Astrocyte (in vitro differentiated cells and primary cell): ENCODE measurements at regions not wholly inside any gene's neighbourhood (a gene's known extent, or its start where the extent isn't known, plus 50 kb on each side); places are given as distances from the start of the nearest gene placed in this dataset.

Experiments used
- EZH2 ChIP-seq: IDR thresholded peaks from 2 replicates; pipeline ENCODE4 v1.6.1; 2012; ENCODE audit warnings: mild to moderate bottlenecking, low read length, inconsistent platforms; ENCODE audit not compliant: insufficient read depth
- TF ChIP-seq, protein P1 (sequence below): IDR thresholded peaks from 2 replicates; pipeline ENCODE4 v1.5.1; 2011; ENCODE audit warnings: low read depth, mild to moderate bottlenecking, inconsistent platforms, low read length, moderate library complexity; ENCODE audit not compliant: insufficient read depth

DNA sequence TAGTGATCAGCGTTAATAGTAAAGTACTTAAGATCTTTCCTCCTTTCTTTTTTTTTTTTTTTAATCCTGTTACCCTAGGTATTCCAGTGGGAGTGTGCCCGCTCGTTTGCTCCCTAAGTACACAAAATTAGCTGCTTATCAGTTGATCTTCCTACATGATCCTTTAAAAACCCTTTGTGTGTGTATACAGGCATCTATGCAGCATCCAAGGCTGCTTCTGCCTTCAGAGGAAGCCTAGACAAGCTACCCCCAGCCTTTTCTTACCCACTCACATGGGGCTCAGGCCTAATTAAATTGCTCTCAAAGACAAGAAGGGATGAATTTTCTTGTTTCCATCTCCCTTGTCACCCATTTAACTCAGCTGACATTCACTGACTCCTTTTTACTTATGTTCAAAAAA, 343.4 kb upstream of the LMO3 start:
- TF ChIP-seq, protein P1, sequence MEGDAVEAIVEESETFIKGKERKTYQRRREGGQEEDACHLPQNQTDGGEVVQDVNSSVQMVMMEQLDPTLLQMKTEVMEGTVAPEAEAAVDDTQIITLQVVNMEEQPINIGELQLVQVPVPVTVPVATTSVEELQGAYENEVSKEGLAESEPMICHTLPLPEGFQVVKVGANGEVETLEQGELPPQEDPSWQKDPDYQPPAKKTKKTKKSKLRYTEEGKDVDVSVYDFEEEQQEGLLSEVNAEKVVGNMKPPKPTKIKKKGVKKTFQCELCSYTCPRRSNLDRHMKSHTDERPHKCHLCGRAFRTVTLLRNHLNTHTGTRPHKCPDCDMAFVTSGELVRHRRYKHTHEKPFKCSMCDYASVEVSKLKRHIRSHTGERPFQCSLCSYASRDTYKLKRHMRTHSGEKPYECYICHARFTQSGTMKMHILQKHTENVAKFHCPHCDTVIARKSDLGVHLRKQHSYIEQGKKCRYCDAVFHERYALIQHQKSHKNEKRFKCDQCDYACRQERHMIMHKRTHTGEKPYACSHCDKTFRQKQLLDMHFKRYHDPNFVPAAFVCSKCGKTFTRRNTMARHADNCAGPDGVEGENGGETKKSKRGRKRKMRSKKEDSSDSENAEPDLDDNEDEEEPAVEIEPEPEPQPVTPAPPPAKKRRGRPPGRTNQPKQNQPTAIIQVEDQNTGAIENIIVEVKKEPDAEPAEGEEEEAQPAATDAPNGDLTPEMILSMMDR: no peak
- TF ChIP-seq EZH2: no peak
